ENCODE measurements at regions not wholly inside any gene's neighbourhood (a gene's known extent, or its start where the extent isn't known, plus 50 kb on each side); places are given as distances from the start of the nearest gene placed in this dataset.
"Not testable (repeated sequence)": the region's sequence is repeated elsewhere in the genome, so short reads cannot be mapped to it uniquely, and the experiment has no call there.

DNA sequence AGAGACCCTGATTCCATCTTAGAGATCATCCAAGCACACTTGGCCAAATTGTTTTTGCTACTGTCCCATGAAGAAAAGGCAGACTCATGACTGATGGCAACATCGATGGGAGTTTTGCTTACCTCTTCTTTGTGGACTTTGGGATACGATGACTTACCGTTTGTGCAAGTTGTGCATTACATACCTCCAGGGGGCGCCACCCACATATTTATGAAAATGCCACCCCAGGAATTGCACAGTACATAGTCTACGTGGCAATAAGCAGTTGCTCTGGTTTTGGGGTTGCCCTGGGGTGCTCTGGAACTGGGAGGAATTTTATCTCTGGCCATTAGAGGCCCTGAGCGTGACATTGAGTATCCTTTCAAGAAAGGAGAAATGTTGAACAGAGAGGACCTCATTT lies 139.0 kb upstream of the CCZ1B start:
- H3K27me3 ChIP-seq (ENCODE audit: control insufficient read depth, extremely low read depth, insufficient read depth, low read length); H3K27ac ChIP-seq (ENCODE audit: control insufficient read depth, insufficient read depth, low read length); H3K4me2 ChIP-seq (ENCODE audit: control insufficient read depth, extremely low read depth, insufficient read depth, low read depth, low read length); H3K9me3 ChIP-seq (ENCODE audit: control insufficient read depth, low read depth, low read length); H3K4me3 ChIP-seq (ENCODE audit: control insufficient read depth in 2 of 3, extremely low read depth in 1 of 3, insufficient read depth in 2 of 3, low read depth in 1 of 3, low read length in 3 of 3); H3K36me3 ChIP-seq (ENCODE audit: control insufficient read depth in 2 of 2, extremely low read depth in 1 of 2, insufficient read depth in 2 of 2, low read length in 2 of 2); H3K9ac ChIP-seq (ENCODE audit: control insufficient read depth, extremely low read depth, insufficient read depth, low read length); H2AFZ ChIP-seq (ENCODE audit: control insufficient read depth, low read length); H3K4me1 ChIP-seq (ENCODE audit: control insufficient read depth, extremely low read depth, insufficient read depth, low read length); H3K79me2 ChIP-seq (ENCODE audit: control insufficient read depth, insufficient read depth, low read length); dilution Hi-C loops (cut with MboI; ENCODE audit: extremely low pct_ligation_motif_present, low sequenced_read_pairs); DNase-seq (ENCODE audit: low read depth, low spot score); H4K20me1 ChIP-seq (ENCODE audit: control insufficient read depth, extremely low read depth, insufficient read depth, low read length); FAIRE-seq; H3K9me1 ChIP-seq (ENCODE audit: control insufficient read depth, extremely low read depth, insufficient read depth, low read length): not testable (repeated sequence)
- TF ChIP-seq, protein P1, sequence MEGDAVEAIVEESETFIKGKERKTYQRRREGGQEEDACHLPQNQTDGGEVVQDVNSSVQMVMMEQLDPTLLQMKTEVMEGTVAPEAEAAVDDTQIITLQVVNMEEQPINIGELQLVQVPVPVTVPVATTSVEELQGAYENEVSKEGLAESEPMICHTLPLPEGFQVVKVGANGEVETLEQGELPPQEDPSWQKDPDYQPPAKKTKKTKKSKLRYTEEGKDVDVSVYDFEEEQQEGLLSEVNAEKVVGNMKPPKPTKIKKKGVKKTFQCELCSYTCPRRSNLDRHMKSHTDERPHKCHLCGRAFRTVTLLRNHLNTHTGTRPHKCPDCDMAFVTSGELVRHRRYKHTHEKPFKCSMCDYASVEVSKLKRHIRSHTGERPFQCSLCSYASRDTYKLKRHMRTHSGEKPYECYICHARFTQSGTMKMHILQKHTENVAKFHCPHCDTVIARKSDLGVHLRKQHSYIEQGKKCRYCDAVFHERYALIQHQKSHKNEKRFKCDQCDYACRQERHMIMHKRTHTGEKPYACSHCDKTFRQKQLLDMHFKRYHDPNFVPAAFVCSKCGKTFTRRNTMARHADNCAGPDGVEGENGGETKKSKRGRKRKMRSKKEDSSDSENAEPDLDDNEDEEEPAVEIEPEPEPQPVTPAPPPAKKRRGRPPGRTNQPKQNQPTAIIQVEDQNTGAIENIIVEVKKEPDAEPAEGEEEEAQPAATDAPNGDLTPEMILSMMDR (optimal IDR thresholded peaks at IDR 0.05 in 1 of 3, IDR thresholded peaks at IDR 0.05 in 1 of 3, conservative IDR thresholded peaks at IDR 0.05 in 1 of 3; ENCODE audit: extremely low read depth in 1 of 3, insufficient read depth in 2 of 3, low read length in 3 of 3): peak in 1 of 3 experiments; percentile 24

- FAIRE-seq; H3K27ac ChIP-seq (ENCODE audit: control insufficient read depth, insufficient read depth, low read length): not testable (repeated sequence)
Observed at GRCh38 chr7:6970180-6970579, 144.1 kb upstream of the CCZ1B start.

DNA sequence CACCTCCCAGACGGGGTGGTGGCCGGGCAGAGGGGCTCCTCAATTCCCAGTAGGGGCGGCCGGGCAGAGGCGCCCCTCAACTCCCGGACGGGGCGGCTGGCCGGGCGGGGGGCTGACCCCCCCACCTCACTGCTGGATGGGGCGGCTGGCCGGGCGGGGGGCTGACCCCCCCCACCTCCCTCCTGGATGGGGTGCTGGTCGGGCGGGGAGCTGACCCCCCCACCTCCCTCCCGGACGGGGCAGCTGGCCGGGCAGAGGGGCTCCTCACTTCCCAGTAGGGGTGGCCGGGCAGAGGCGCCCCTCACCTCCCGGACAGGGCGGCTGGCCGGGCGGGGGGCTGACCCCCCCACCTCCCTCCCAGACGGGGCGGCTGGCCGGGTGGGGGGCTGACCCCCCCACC lies 148.8 kb upstream of the CCZ1B start:
- H3K9me1 ChIP-seq (ENCODE audit: control insufficient read depth, extremely low read depth, insufficient read depth, low read length); H3K4me1 ChIP-seq (ENCODE audit: control insufficient read depth, extremely low read depth, insufficient read depth, low read length); H3K9ac ChIP-seq (ENCODE audit: control insufficient read depth, extremely low read depth, insufficient read depth, low read length); H3K79me2 ChIP-seq (ENCODE audit: control insufficient read depth, insufficient read depth, low read length); DNase-seq (ENCODE audit: low read depth, low spot score); H3K36me3 ChIP-seq (ENCODE audit: control insufficient read depth in 2 of 2, extremely low read depth in 1 of 2, insufficient read depth in 2 of 2, low read length in 2 of 2); H3K4me3 ChIP-seq (ENCODE audit: control insufficient read depth in 2 of 3, extremely low read depth in 1 of 3, insufficient read depth in 2 of 3, low read depth in 1 of 3, low read length in 3 of 3); H3K9me3 ChIP-seq (ENCODE audit: control insufficient read depth, low read depth, low read length); dilution Hi-C loops (cut with MboI; ENCODE audit: extremely low pct_ligation_motif_present, low sequenced_read_pairs); H3K27ac ChIP-seq (ENCODE audit: control insufficient read depth, insufficient read depth, low read length); H2AFZ ChIP-seq (ENCODE audit: control insufficient read depth, low read length); H3K4me2 ChIP-seq (ENCODE audit: control insufficient read depth, extremely low read depth, insufficient read depth, low read depth, low read length); H3K27me3 ChIP-seq (ENCODE audit: control insufficient read depth, extremely low read depth, insufficient read depth, low read length); FAIRE-seq; H4K20me1 ChIP-seq (ENCODE audit: control insufficient read depth, extremely low read depth, insufficient read depth, low read length): not testable (repeated sequence)

More at GRCh38 chr7:6970180-6970579, 144.1 kb upstream of the CCZ1B start:
- H2AFZ ChIP-seq (ENCODE audit: control insufficient read depth, low read length); H3K9ac ChIP-seq (ENCODE audit: control insufficient read depth, extremely low read depth, insufficient read depth, low read length); dilution Hi-C loops (cut with MboI; ENCODE audit: extremely low pct_ligation_motif_present, low sequenced_read_pairs); H4K20me1 ChIP-seq (ENCODE audit: control insufficient read depth, extremely low read depth, insufficient read depth, low read length); H3K9me1 ChIP-seq (ENCODE audit: control insufficient read depth, extremely low read depth, insufficient read depth, low read length); H3K4me2 ChIP-seq (ENCODE audit: control insufficient read depth, extremely low read depth, insufficient read depth, low read depth, low read length); H3K79me2 ChIP-seq (ENCODE audit: control insufficient read depth, insufficient read depth, low read length); H3K27me3 ChIP-seq (ENCODE audit: control insufficient read depth, extremely low read depth, insufficient read depth, low read length); H3K9me3 ChIP-seq (ENCODE audit: control insufficient read depth, low read depth, low read length); H3K36me3 ChIP-seq (ENCODE audit: control insufficient read depth in 2 of 2, extremely low read depth in 1 of 2, insufficient read depth in 2 of 2, low read length in 2 of 2); H3K4me1 ChIP-seq (ENCODE audit: control insufficient read depth, extremely low read depth, insufficient read depth, low read length); DNase-seq (ENCODE audit: low read depth, low spot score); H3K4me3 ChIP-seq (ENCODE audit: control insufficient read depth in 2 of 3, extremely low read depth in 1 of 3, insufficient read depth in 2 of 3, low read depth in 1 of 3, low read length in 3 of 3): not testable (repeated sequence)

DNA sequence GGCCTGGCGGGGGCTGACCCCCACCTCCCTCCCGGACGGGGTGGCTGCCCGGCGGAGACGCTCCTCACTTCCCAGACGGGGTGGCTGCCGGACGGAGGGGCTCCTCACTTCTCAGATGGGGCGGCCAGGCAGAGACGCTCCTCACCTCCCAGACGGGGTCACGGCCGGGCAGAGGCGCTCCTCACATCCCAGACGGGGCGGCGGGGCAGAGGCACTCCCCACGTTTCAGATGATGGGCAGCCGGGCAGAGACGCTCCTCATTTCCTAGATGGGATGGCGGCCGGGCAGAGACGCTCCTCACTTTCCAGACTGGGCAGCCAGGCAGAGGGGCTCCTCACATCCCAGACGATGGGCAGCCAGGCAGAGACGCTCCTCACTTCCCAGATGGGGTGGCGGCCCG lies 149.3 kb upstream of the CCZ1B start:
- FAIRE-seq; H3K9ac ChIP-seq (ENCODE audit: control insufficient read depth, extremely low read depth, insufficient read depth, low read length); H3K36me3 ChIP-seq (ENCODE audit: control insufficient read depth in 2 of 2, extremely low read depth in 1 of 2, insufficient read depth in 2 of 2, low read length in 2 of 2); H4K20me1 ChIP-seq (ENCODE audit: control insufficient read depth, extremely low read depth, insufficient read depth, low read length); H3K4me2 ChIP-seq (ENCODE audit: control insufficient read depth, extremely low read depth, insufficient read depth, low read depth, low read length); H2AFZ ChIP-seq (ENCODE audit: control insufficient read depth, low read length); H3K4me1 ChIP-seq (ENCODE audit: control insufficient read depth, extremely low read depth, insufficient read depth, low read length); H3K79me2 ChIP-seq (ENCODE audit: control insufficient read depth, insufficient read depth, low read length); H3K27ac ChIP-seq (ENCODE audit: control insufficient read depth, insufficient read depth, low read length); H3K9me1 ChIP-seq (ENCODE audit: control insufficient read depth, extremely low read depth, insufficient read depth, low read length); dilution Hi-C loops (cut with MboI; ENCODE audit: extremely low pct_ligation_motif_present, low sequenced_read_pairs); H3K27me3 ChIP-seq (ENCODE audit: control insufficient read depth, extremely low read depth, insufficient read depth, low read length); DNase-seq (ENCODE audit: low read depth, low spot score); H3K9me3 ChIP-seq (ENCODE audit: control insufficient read depth, low read depth, low read length); H3K4me3 ChIP-seq (ENCODE audit: control insufficient read depth in 2 of 3, extremely low read depth in 1 of 3, insufficient read depth in 2 of 3, low read depth in 1 of 3, low read length in 3 of 3): not testable (repeated sequence)

GRCh38 chr7:6977368-6977767 lies 151.3 kb upstream of the CCZ1B start:
- H2AFZ ChIP-seq (ENCODE audit: control insufficient read depth, low read length); H3K4me3 ChIP-seq (ENCODE audit: control insufficient read depth in 2 of 3, extremely low read depth in 1 of 3, insufficient read depth in 2 of 3, low read depth in 1 of 3, low read length in 3 of 3); H4K20me1 ChIP-seq (ENCODE audit: control insufficient read depth, extremely low read depth, insufficient read depth, low read length); H3K4me1 ChIP-seq (ENCODE audit: control insufficient read depth, extremely low read depth, insufficient read depth, low read length); H3K4me2 ChIP-seq (ENCODE audit: control insufficient read depth, extremely low read depth, insufficient read depth, low read depth, low read length); H3K9me1 ChIP-seq (ENCODE audit: control insufficient read depth, extremely low read depth, insufficient read depth, low read length); H3K27me3 ChIP-seq (ENCODE audit: control insufficient read depth, extremely low read depth, insufficient read depth, low read length); H3K9ac ChIP-seq (ENCODE audit: control insufficient read depth, extremely low read depth, insufficient read depth, low read length); H3K36me3 ChIP-seq (ENCODE audit: control insufficient read depth in 2 of 2, extremely low read depth in 1 of 2, insufficient read depth in 2 of 2, low read length in 2 of 2); H3K9me3 ChIP-seq (ENCODE audit: control insufficient read depth, low read depth, low read length); H3K79me2 ChIP-seq (ENCODE audit: control insufficient read depth, insufficient read depth, low read length); DNase-seq (ENCODE audit: low read depth, low spot score); FAIRE-seq; H3K27ac ChIP-seq (ENCODE audit: control insufficient read depth, insufficient read depth, low read length); dilution Hi-C loops (cut with MboI; ENCODE audit: extremely low pct_ligation_motif_present, low sequenced_read_pairs): not testable (repeated sequence)
